CD14-positive monocyte (primary cell): ENCODE measurements at regions not wholly inside any gene's neighbourhood (a gene's known extent, or its start where the extent isn't known, plus 50 kb on each side); places are given as distances from the start of the nearest gene placed in this dataset.

ENCODE experiments used
- DNase-seq, 3 donors: peaks; one replicate each; pipeline ENCODE4 v3.0.0-alpha.2; 2011 to 2022
- H2AFZ ChIP-seq: 2 replicates; pipeline ENCODE4 v1.6.0; 2012; ENCODE audit warnings: mild to moderate bottlenecking, low read depth, low read length, inconsistent platforms; ENCODE audit not compliant: insufficient read depth, poor library complexity, severe bottlenecking
- H3K27ac ChIP-seq, 2 donors: 1 replicate in 1 of 2; 2 replicates in 1 of 2; pipeline ENCODE4 v1.5.1; 2012 to 2013; ENCODE audit warnings: low read length in 2 of 2, control low read depth in 1 of 2, inconsistent platforms in 1 of 2, low read depth in 1 of 2, mild to moderate bottlenecking in 1 of 2
- H3K27me3 ChIP-seq, 2 donors: one replicate each; pipeline versions ENCODE4 v1.6.0 to v1.6.1; 2011 to 2013; ENCODE audit warnings: low read length in 2 of 2; ENCODE audit not compliant: control insufficient read depth in 2 of 2, insufficient read depth in 2 of 2
- H3K36me3 ChIP-seq, 2 donors: replicated peaks in 1 of 2; 1 replicate in 1 of 2; 2 replicates in 1 of 2; pipeline versions ENCODE4 v1.5.1 to v1.6.1; 2012 to 2013; ENCODE audit warnings: low read length in 2 of 2, control low read depth in 1 of 2, inconsistent platforms in 1 of 2, mild to moderate bottlenecking in 1 of 2; ENCODE audit not compliant: insufficient read depth in 2 of 2, control insufficient read depth in 1 of 2
- H3K4me1 ChIP-seq, 2 donors: 1 replicate in 1 of 2; 2 replicates in 1 of 2; pipeline versions ENCODE4 v1.5.1 to v1.6.1; 2012 to 2013; ENCODE audit warnings: low read length in 2 of 2, control low read depth in 1 of 2, inconsistent platforms in 1 of 2, mild to moderate bottlenecking in 1 of 2, moderate library complexity in 1 of 2; ENCODE audit not compliant: insufficient read depth in 2 of 2, control insufficient read depth in 1 of 2
- H3K4me2 ChIP-seq: replicated peaks from 2 replicates; pipeline ENCODE3; 2012; ENCODE audit warnings: low read length, moderate library complexity, mild to moderate bottlenecking; ENCODE audit not compliant: poor library complexity, severe bottlenecking; ENCODE audit errors: extremely low read depth
- H3K4me3 ChIP-seq, 3 experiments: fragments of 200-600 bp in 1 of 3; sonication (generic) in 1 of 3; replicated peaks in 1 of 3; 1 replicate in 2 of 3; 2 replicates in 1 of 3; pipeline ENCODE4 v1.5.1; 2011 to 2013; ENCODE audit warnings: low read length in 3 of 3, mild to moderate bottlenecking in 3 of 3, control low read depth in 2 of 3, low read depth in 2 of 3, inconsistent platforms in 1 of 3, moderate library complexity in 1 of 3
- H3K79me2 ChIP-seq: 2 replicates; pipeline ENCODE4 v1.6.0; 2012; ENCODE audit warnings: mild to moderate bottlenecking, control low read depth, inconsistent platforms, low read length, moderate library complexity; ENCODE audit not compliant: insufficient read depth
- H3K9ac ChIP-seq: 2 replicates; pipeline ENCODE4 v1.6.0; 2017; ENCODE audit warnings: low read length, mild to moderate bottlenecking; ENCODE audit not compliant: insufficient read depth, poor library complexity, severe bottlenecking
- H3K9me3 ChIP-seq, 2 donors: replicated peaks in 1 of 2; 1 replicate in 1 of 2; 2 replicates in 1 of 2; pipeline versions ENCODE4 v1.5.1 to v1.6.1; 2012 to 2013; ENCODE audit warnings: low read length in 2 of 2, control low read depth in 1 of 2; ENCODE audit not compliant: control insufficient read depth in 1 of 2, insufficient read depth in 1 of 2
- H4K20me1 ChIP-seq: 2 replicates; pipeline ENCODE4 v1.6.0; 2012; ENCODE audit warnings: mild to moderate bottlenecking, low read length, control low read depth, moderate library complexity; ENCODE audit not compliant: insufficient read depth
- H3K27ac Mint-ChIP-seq, 7 donors: one replicate each; pipeline ENCODE4 v1.8.0; 2020; ENCODE audit warnings: mild to moderate bottlenecking in 7 of 7, mixed read lengths in 7 of 7, moderate library complexity in 6 of 7, inconsistent platforms in 2 of 7
- H3K27me3 Mint-ChIP-seq, 3 donors: one replicate each; pipeline ENCODE4 v1.8.0; 2021 to 2022; ENCODE audit warnings: low read depth in 3 of 3, mild to moderate bottlenecking in 3 of 3, mixed read lengths in 3 of 3, moderate library complexity in 3 of 3, inconsistent platforms in 1 of 3
- H3K36me3 Mint-ChIP-seq, 2 donors: one replicate each; pipeline ENCODE4 v1.8.0; 2020; ENCODE audit warnings: mixed read lengths in 2 of 2, inconsistent platforms in 1 of 2, mild to moderate bottlenecking in 1 of 2
- H3K4me1 Mint-ChIP-seq: one replicate; pipeline ENCODE4 v1.8.0; 2020; ENCODE audit warnings: mild to moderate bottlenecking, mixed read lengths
- H3K4me3 Mint-ChIP-seq, 2 donors: one replicate each; pipeline ENCODE4 v1.8.0; 2020; ENCODE audit warnings: mild to moderate bottlenecking in 2 of 2, mixed read lengths in 2 of 2, moderate library complexity in 1 of 2
- H3K9me3 Mint-ChIP-seq, 7 donors: one replicate each; pipeline ENCODE4 v1.8.0; 2020 to 2022; ENCODE audit warnings: mixed read lengths in 7 of 7, mild to moderate bottlenecking in 6 of 7, moderate library complexity in 6 of 7, inconsistent platforms in 2 of 7
- CTCF ChIP-seq: fragments of 200-600 bp; IDR thresholded peaks from one replicate; pipeline ENCODE4 v1.8.0; 2022; ENCODE audit warnings: antibody characterized with exemption, mild to moderate bottlenecking
- WGBS: methylation state at CpG from one replicate; pipeline ENCODE4 v1.1.5; 2013; ENCODE audit warnings: missing lambda C conversion rate; ENCODE audit not compliant: insufficient coverage; 5-methylcytosine and 5-hydroxymethylcytosine counted together
- intact Hi-C, 2 donors: fragments of 100-400 bp; cut with micrococcal nuclease; formaldehyde crosslinking; loops; one replicate each; pipeline versions ENCODE4 v1.15.0 to v1.15.1; 2023

GRCh38 chr15:77720173-77720572 is 87.5 kb upstream of the LINGO1 start:
- WGBS, result 94% methylated on average over 15 of the region's 15 CpGs
- Mint-ChIP-seq H3K27ac (no peak overlapping the region), H3K4me3 (no peak overlapping the region), H3K27me3 (peaks cover 6 to 12% (median 12%) of the 10 kb centered on the region in 3 donors), H3K4me1 (no peaks in the 10 kb centered on the region), H3K9me3 (no peaks in the 10 kb centered on the region), H3K36me3 (no peaks in the 10 kb centered on the region)
- no peak overlapping the region for H3K27ac ChIP-seq
- H3K9ac ChIP-seq, result no peak overlapping the region
- DNase-seq, result no peak
- no peaks in the 10 kb centered on the region for H3K4me1 ChIP-seq
- intact Hi-C loops, result no loop called here
- no peak overlapping the region for H2AFZ ChIP-seq
- H3K27me3 ChIP-seq, result no peaks in the 10 kb centered on the region
- H3K36me3 ChIP-seq, result no peaks in the 10 kb centered on the region
- H4K20me1 ChIP-seq, result no peaks in the 10 kb centered on the region
- H3K9me3 ChIP-seq, result no peaks in the 10 kb centered on the region
- H3K4me3 ChIP-seq, result no peak overlapping the region
- H3K79me2 ChIP-seq, result no peaks in the 10 kb centered on the region
- H3K4me2 ChIP-seq, result no peak overlapping the region
- TF ChIP-seq CTCF, result no peak

GRCh38 chr15:77719450-77719849 is 86.7 kb upstream of the LINGO1 start:
- no peak overlapping the region for H3K27ac ChIP-seq
- WGBS, result 82% methylated on average over 11 of the region's 11 CpGs
- no peaks in the 10 kb centered on the region for H3K36me3 ChIP-seq
- Mint-ChIP-seq H3K27me3 (peaks cover 6 to 12% (median 9%) of the 10 kb centered on the region in 3 donors), H3K9me3 (no peaks in the 10 kb centered on the region), H3K4me1 (no peaks in the 10 kb centered on the region), H3K36me3 (no peaks in the 10 kb centered on the region), H3K4me3 (no peak overlapping the region), H3K27ac (no peak overlapping the region)
- H3K79me2 ChIP-seq, result no peaks in the 10 kb centered on the region
- H3K4me1 ChIP-seq, result no peaks in the 10 kb centered on the region
- H3K9me3 ChIP-seq, result no peaks in the 10 kb centered on the region
- no peaks in the 10 kb centered on the region for H3K27me3 ChIP-seq
- no peak overlapping the region for H3K4me2 ChIP-seq
- H2AFZ ChIP-seq, result no peak overlapping the region
- no peak overlapping the region for H3K4me3 ChIP-seq
- DNase-seq, result no peak
- no peak for TF ChIP-seq CTCF
- no peaks in the 10 kb centered on the region for H4K20me1 ChIP-seq
- intact Hi-C loops, result no loop called here
- no peak overlapping the region for H3K9ac ChIP-seq
